Lower leg skin (tissue), 3 donors: ENCODE measurements at regions not wholly inside any gene's neighbourhood (a gene's known extent, or its start where the extent isn't known, plus 50 kb on each side); places are given as distances from the start of the nearest gene placed in this dataset.

Experiments
- CTCF ChIP-seq, 3 donors: fragments of 450-650 bp; IDR thresholded peaks; one replicate each; pipeline ENCODE4 v1.5.1; 2016; ENCODE audit warnings: antibody characterized with exemption in 3 of 3, mild to moderate bottlenecking in 3 of 3, moderate library complexity in 2 of 3
- POLR2A ChIP-seq, 2 donors: fragments of 450-650 bp; IDR thresholded peaks; one replicate each; pipeline ENCODE4 v1.6.1; 2016 to 2017; ENCODE audit warnings: antibody characterized with exemption in 2 of 2, mild to moderate bottlenecking in 1 of 2, moderate library complexity in 1 of 2

GRCh38 chr7:10116511-10116910 is 857.2 kb upstream of the PHF14 start:
- no peak for TF ChIP-seq CTCF (IDR thresholded peaks at IDR 0.05)
- no peak for TF ChIP-seq POLR2A (IDR thresholded peaks at IDR 0.05)
